ENCODE measurements at regions not wholly inside any gene's neighbourhood (a gene's known extent, or its start where the extent isn't known, plus 50 kb on each side); places are given as distances from the start of the nearest gene placed in this dataset.

GRCh38 chr4:170278460-170278859 lies 188.7 kb upstream of the AADAT start:
- intact Hi-C loops (cut with micrococcal nuclease; ENCODE audit: unreplicated experiment): no loop called here
- ChIA-PET CTCF (no interaction called here), POLR2A (no interaction called here)
- H3K36me3 Mint-ChIP-seq (ENCODE audit: insufficient read depth, unreplicated experiment): no peaks in the 10 kb centered on the region
- no peaks in the 10 kb centered on the region for H3K4me1 ChIP-seq
- BruUV-seq (replicated peaks): no TSS peak
- no peak for DNase-seq
- no peaks in the 10 kb centered on the region for H3K36me3 ChIP-seq (ENCODE audit: control insufficient read depth, insufficient read depth, low read length)
- peaks cover 24% of the 10 kb centered on the region for H3K9me3 Mint-ChIP-seq (ENCODE audit: unreplicated experiment)
- no peak overlapping the region for H3K4me3 ChIP-seq (ENCODE audit: low read depth, low read length)
- no peak overlapping the region for H3K27ac Mint-ChIP-seq (ENCODE audit: unreplicated experiment)
- H3K27me3 ChIP-seq (replicated peaks; ENCODE audit: control insufficient read depth, insufficient read depth, low read length): no peaks in the 10 kb centered on the region
- no peaks in the 10 kb centered on the region for H3K4me1 Mint-ChIP-seq (ENCODE audit: low read depth, unreplicated experiment)
- no peak overlapping the region for H3K4me3 Mint-ChIP-seq (ENCODE audit: unreplicated experiment)
- no peaks in the 10 kb centered on the region for H3K27me3 Mint-ChIP-seq (ENCODE audit: insufficient read depth, unreplicated experiment)
- no peak for TF ChIP-seq CTCF (IDR thresholded peaks at IDR 0.05; ENCODE audit: insufficient read depth in 1 of 2, low read depth in 1 of 2, low read length in 1 of 2, severe bottlenecking in 1 of 2, unreplicated experiment in 1 of 2)
- H3K9me3 ChIP-seq: 0 out of 2 replicates have a peak, but pooled peaks cover 7% of the 10 kb centered on the region

GRCh38 chr4:170274616-170275015 lies 184.9 kb upstream of the AADAT start:
- CTCF ChIA-PET: no interaction called here
- no TSS peak for BruUV-seq (replicated peaks)
- Histone ChIP-seq H3K36me3 (ENCODE audit: control insufficient read depth, insufficient read depth, low read length) (no peaks in the 10 kb centered on the region), H3K4me1 (no peaks in the 10 kb centered on the region), H3K9me3 (no peaks in the 10 kb centered on the region), H3K27me3 (replicated peaks; ENCODE audit: control insufficient read depth, insufficient read depth, low read length) (no peaks in the 10 kb centered on the region), H3K4me3 (ENCODE audit: low read depth, low read length) (no peak overlapping the region)
- no peaks in the 10 kb centered on the region for H3K4me1 Mint-ChIP-seq (ENCODE audit: low read depth, unreplicated experiment)
- POLR2A ChIA-PET: no interaction called here
- H3K9me3 Mint-ChIP-seq (ENCODE audit: unreplicated experiment): peaks cover 7% of the 10 kb centered on the region
- H3K36me3 Mint-ChIP-seq (ENCODE audit: insufficient read depth, unreplicated experiment): no peaks in the 10 kb centered on the region
- H3K4me3 Mint-ChIP-seq (ENCODE audit: unreplicated experiment): no peak overlapping the region
- no peak for DNase-seq
- intact Hi-C loops (cut with micrococcal nuclease; ENCODE audit: unreplicated experiment): no loop called here
- no peak overlapping the region for H3K27ac Mint-ChIP-seq (ENCODE audit: unreplicated experiment)
- TF ChIP-seq CTCF (IDR thresholded peaks at IDR 0.05; ENCODE audit: insufficient read depth in 1 of 2, low read depth in 1 of 2, low read length in 1 of 2, severe bottlenecking in 1 of 2, unreplicated experiment in 1 of 2): no peak
- no peaks in the 10 kb centered on the region for H3K27me3 Mint-ChIP-seq (ENCODE audit: insufficient read depth, unreplicated experiment)

- no peaks in the 10 kb centered on the region for H3K27me3 ChIP-seq (replicated peaks; ENCODE audit: control insufficient read depth, insufficient read depth, low read length)
- H3K27ac Mint-ChIP-seq (ENCODE audit: unreplicated experiment): no peak overlapping the region
- no peak for DNase-seq
- CTCF ChIA-PET: no interaction called here
- no peaks in the 10 kb centered on the region for H3K36me3 ChIP-seq (ENCODE audit: control insufficient read depth, insufficient read depth, low read length)
- H3K9me3 ChIP-seq: no peaks in the 10 kb centered on the region
- H3K4me1 Mint-ChIP-seq (ENCODE audit: low read depth, unreplicated experiment): no peaks in the 10 kb centered on the region
- POLR2A ChIA-PET: no interaction called here
- H3K36me3 Mint-ChIP-seq (ENCODE audit: insufficient read depth, unreplicated experiment): no peaks in the 10 kb centered on the region
- no peak overlapping the region for H3K4me3 ChIP-seq (ENCODE audit: low read depth, low read length)
- no peak for TF ChIP-seq CTCF (IDR thresholded peaks at IDR 0.05; ENCODE audit: insufficient read depth in 1 of 2, low read depth in 1 of 2, low read length in 1 of 2, severe bottlenecking in 1 of 2, unreplicated experiment in 1 of 2)
- BruUV-seq (replicated peaks): no TSS peak
- H3K4me1 ChIP-seq: no peaks in the 10 kb centered on the region
- intact Hi-C loops (cut with micrococcal nuclease; ENCODE audit: unreplicated experiment): no loop called here
- no peaks in the 10 kb centered on the region for H3K9me3 Mint-ChIP-seq (ENCODE audit: unreplicated experiment)
- H3K4me3 Mint-ChIP-seq (ENCODE audit: unreplicated experiment): no peak overlapping the region
- no peaks in the 10 kb centered on the region for H3K27me3 Mint-ChIP-seq (ENCODE audit: insufficient read depth, unreplicated experiment)
Observed at GRCh38 chr4:170272959-170273358, 183.2 kb upstream of the AADAT start.
